ENCODE measurements at regions not wholly inside any gene's neighbourhood (a gene's known extent, or its start where the extent isn't known, plus 50 kb on each side); places are given as distances from the start of the nearest gene placed in this dataset.
"Not testable (repeated sequence)": the region's sequence is repeated elsewhere in the genome, so short reads cannot be mapped to it uniquely, and the experiment has no call there.

GRCh38 chr3:159038405-159038804, 236.6 kb downstream of the MFSD1 start:
- no peak for DNase-seq (ENCODE audit: low read depth in 2 of 3, low spot score in 2 of 3)

DNA sequence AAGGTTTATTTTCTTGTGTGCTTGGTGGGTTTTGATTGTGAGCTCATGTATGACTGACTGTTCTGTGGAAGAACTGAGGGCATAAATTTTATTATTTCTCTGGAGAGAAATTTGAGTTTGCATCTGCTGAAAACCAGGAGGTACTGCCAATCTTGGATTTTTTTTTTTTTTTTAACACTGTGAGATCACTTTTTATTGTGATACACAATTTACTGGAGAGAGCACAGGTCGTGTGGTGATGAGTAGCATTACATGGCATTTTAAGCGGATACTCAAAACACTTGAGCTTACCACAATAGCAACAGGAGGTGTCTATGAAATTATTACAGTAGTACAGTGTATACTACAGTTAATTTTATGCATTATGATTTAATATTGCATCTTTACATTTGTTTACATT, 237.4 kb downstream of the MFSD1 start:
- DNase-seq (ENCODE audit: low read depth in 2 of 3, low spot score in 2 of 3) = no peak

- DNase-seq (ENCODE audit: low read depth in 2 of 3, low spot score in 2 of 3) = no peak
Measured at GRCh38 chr3:159045279-159045885, 243.5 kb downstream of the MFSD1 start.

- DNase-seq (ENCODE audit: low read depth in 2 of 3, low spot score in 2 of 3) = no peak
Measured at GRCh38 chr3:159047361-159047760, 245.5 kb downstream of the MFSD1 start.

- DNase-seq (ENCODE audit: low read depth in 2 of 3, low spot score in 2 of 3) = not testable (repeated sequence)
Measured at GRCh38 chr3:159052494-159052893, 250.6 kb downstream of the MFSD1 start.

DNA sequence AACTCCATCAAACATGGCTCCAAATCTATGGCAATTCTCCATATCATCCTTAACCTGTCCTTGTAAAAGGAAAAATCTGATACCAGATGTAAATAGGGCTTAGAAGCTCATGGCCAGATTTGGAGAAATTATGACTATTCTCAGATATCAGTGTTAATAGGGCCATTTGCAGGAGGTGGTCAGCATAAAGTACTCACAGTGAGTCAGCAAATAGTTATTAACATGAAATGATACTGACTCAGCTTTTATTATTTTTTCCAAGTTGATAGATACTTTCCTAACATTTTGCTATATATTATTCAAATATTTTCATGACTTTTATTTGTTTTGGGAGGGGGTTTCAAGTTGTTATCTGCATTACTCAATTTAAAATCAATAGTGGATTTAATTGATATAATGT, 255.8 kb downstream of the MFSD1 start:
- DNase-seq (ENCODE audit: low read depth in 2 of 3, low spot score in 2 of 3) = no peak

DNA sequence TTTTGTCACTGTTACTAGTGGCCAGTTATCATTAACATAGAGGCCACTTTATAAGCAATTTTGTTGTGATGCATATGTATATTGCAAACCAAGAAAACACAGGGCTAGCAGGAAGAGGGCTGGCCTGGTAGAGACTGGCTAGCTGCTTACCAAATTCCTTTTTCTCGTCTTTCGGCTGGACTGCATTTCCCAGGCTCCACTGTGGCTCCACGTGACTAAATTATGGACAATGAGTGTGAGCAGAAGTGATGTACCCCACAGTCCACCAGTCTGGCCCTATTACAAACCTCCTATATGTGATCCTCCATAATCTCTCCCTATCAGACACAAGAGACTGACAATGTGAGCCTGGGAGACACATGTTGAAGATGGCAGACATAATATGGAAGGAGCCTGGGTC, 257.0 kb downstream of the MFSD1 start:
- no peak for DNase-seq (ENCODE audit: low read depth in 2 of 3, low spot score in 2 of 3)

GRCh38 chr3:159059395-159059794, 257.5 kb downstream of the MFSD1 start:
- DNase-seq (ENCODE audit: low read depth in 2 of 3, low spot score in 2 of 3) = no peak

- no peak for DNase-seq (ENCODE audit: low read depth in 2 of 3, low spot score in 2 of 3)
Measured at GRCh38 chr3:159062734-159063410, 261.0 kb downstream of the MFSD1 start.

GRCh38 chr3:159069091-159069490, 267.2 kb downstream of the MFSD1 start, which contains the start of gene IQCJ:
Gene IQCJ (plus strand): TSS chr3:159069319.
- no peak for DNase-seq (ENCODE audit: low read depth in 2 of 3, low spot score in 2 of 3)

DNA sequence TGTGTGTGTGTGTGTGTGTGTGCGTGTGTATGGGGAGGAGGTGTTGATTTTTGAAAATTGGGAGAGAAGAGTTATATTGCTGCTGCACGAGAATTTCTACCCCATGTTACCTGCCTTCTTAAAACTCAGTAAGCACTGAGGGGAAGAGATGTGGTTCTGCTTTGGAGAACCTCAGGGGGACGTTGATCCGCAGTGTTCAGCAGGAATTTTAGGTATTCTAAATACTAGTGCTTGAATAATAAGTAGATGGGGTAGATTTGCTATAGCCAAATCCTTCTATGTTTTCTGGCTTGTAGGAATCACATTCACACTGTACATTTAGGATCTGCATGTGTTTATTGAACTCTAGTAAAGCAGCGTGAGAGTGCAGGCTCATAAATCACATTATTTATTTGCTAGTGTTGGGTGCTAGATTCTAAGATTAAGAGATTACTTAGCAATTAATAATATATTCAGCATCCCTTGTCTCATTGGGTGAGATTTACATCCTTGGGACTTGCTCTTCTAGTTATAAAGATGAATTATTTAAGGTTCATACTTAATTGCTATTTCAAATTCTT, 268.1 kb downstream of the MFSD1 start:
- DNase-seq (ENCODE audit: low read depth in 2 of 3, low spot score in 2 of 3) = no peak

DNA sequence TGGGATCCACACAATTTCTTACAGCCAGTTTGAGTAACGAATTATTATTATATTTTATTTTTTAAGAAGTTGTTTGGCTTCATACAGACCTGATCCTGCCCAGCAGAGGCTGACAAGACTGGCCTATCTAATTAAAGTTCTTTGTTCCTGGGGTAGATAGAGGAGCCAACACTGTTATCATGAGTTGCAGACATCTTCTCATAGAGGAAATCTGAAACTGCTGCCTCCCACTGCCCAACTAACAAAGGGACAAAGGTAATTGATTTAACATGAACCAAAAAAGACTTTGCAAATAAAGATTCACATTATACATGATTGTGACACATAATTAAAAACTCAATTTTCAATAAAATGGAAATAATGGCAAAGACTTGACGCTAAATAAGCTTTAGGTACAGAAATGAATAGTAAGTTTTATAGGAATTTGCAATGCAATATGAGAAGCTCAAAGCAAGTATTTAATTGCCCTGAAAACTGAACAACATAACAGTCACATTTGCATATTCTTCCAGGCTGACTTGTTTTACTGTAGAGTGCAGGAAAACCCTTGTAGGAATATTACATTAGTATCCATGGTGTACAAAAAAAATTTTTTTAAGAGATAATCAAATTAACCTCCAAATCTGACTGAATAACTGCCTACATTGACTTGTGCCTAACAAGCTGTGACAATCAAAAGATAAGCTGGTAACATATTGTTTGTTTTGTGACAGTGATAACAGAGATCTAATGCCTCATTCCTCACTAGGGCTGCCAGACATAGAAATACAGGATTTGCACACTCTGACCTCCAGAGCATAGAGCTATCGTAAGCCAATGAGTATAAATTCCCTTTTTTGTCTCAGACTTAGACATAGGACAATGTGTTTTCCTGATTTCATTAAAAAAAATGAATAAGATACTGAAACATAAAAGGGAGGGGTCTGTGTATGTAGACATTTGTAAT, 273.2 kb downstream of the MFSD1 start:
- no peak for DNase-seq (ENCODE audit: low read depth in 2 of 3, low spot score in 2 of 3)

DNA sequence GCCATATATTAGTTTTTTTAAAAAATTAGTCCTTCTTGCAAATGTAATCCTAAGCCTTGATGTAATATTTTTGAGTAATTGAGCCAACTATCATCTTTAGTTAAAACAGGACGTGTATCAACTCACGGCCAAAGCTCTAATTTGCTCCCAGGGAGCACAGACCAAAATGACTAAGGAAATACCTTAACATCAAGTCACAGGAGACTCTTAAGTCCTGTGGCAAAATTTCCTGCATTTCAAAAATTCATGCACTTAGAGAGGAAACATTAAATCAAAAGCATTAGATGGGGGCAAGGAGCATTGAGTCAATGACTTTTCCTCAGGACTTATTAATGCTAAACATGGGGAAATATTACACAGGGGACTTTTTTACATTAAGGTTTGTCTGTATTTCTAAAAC, 276.0 kb downstream of the MFSD1 start:
- no peak for DNase-seq (ENCODE audit: low read depth in 2 of 3, low spot score in 2 of 3)

GRCh38 chr3:159080256-159080655, 278.4 kb downstream of the MFSD1 start:
- no peak for DNase-seq (ENCODE audit: low read depth in 2 of 3, low spot score in 2 of 3)

DNA sequence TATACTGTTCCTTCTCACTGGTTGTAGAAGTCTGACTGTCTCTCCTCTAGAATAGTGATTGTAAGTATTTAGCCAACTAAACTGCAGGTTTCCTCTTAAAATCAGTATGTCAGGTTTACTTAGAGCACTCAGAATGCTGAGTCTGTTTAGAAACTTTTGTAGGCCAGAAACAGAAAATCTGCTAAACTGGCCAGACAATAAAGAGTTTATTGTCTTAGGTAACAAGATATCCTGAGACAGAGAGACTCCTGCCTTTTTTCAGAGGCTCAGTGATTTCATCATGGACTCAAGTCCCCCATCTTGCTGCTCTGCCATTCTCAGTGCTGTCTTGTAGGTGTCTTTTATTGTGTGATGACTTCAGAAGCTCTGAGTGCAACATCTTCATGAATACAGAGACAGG, 279.0 kb downstream of the MFSD1 start:
- DNase-seq (ENCODE audit: low read depth in 2 of 3, low spot score in 2 of 3) = no peak

GRCh38 chr3:159082519-159082918, 280.7 kb downstream of the MFSD1 start:
- DNase-seq (ENCODE audit: low read depth in 2 of 3, low spot score in 2 of 3) = no peak

- no peak for DNase-seq (ENCODE audit: low read depth in 2 of 3, low spot score in 2 of 3)
Measured at GRCh38 chr3:159091936-159092335, 290.1 kb downstream of the MFSD1 start.

- DNase-seq (ENCODE audit: low read depth in 2 of 3, low spot score in 2 of 3) = no peak
Measured at GRCh38 chr3:159102001-159102400, 300.1 kb downstream of the MFSD1 start.

- no peak for DNase-seq (ENCODE audit: low read depth in 2 of 3, low spot score in 2 of 3)
Measured at GRCh38 chr3:159112724-159113123, 310.9 kb downstream of the MFSD1 start.

GRCh38 chr3:159113221-159113875, 311.5 kb downstream of the MFSD1 start:
- DNase-seq (ENCODE audit: low read depth in 2 of 3, low spot score in 2 of 3) = no peak

- DNase-seq (ENCODE audit: low read depth in 2 of 3, low spot score in 2 of 3) = no peak
Measured at GRCh38 chr3:159114582-159114981, 312.7 kb downstream of the MFSD1 start.

Data from hematopoietic multipotent progenitor cell (in vitro differentiated cells).